ENCODE measurements at regions not wholly inside any gene's neighbourhood (a gene's known extent, or its start where the extent isn't known, plus 50 kb on each side); places are given as distances from the start of the nearest gene placed in this dataset.

DNA sequence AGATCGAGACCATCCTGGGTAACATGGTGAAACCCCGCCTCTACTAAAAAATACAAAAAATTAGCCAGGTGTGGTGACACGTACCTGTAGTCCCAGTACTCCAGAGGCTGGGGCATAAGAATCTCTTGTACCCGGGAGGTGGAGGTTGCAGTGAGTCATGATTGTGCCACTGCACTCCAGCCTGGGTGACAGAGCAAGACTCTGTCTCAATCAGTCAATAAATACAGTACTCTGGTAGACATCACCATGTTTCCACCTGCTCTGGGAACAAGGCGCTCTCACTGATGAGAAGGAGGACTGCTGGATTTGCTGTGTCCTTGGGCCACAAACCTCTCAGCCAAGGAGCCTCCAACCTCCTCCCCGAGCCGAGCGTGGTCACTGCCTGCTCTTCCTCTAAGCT, 154.2 kb upstream of the ZNF236 start:
- Histone ChIP-seq H3K79me1 (ENCODE audit: low read length) (no peaks in the 10 kb centered on the region), H4K5ac (ENCODE audit: low read length) (no peak overlapping the region), H3K9ac (ENCODE audit: low read length) (no peak overlapping the region), H3K4me3 (ENCODE audit: low read length) (no peak overlapping the region), H2BK5ac (ENCODE audit: low read length) (no peak overlapping the region), H3K4me1 (ENCODE audit: control insufficient read depth, low read depth, low read length) (no peaks in the 10 kb centered on the region), H3K18ac (ENCODE audit: low read length) (no peak overlapping the region), H2BK120ac (ENCODE audit: low read depth, low read length) (no peak overlapping the region), H3K27me3 (ENCODE audit: insufficient read depth, low read length, poor library complexity) (no peaks in the 10 kb centered on the region), H3K79me2 (ENCODE audit: control insufficient read depth, insufficient read depth, low read length) (no peaks in the 10 kb centered on the region), H3K56ac (ENCODE audit: low read length) (no peak overlapping the region), H3K4ac (ENCODE audit: low read depth, low read length) (no peak overlapping the region), H3K27ac (ENCODE audit: low read depth, low read length) (no peak overlapping the region), H2BK15ac (replicated peaks; ENCODE audit: low read depth) (no peak overlapping the region), H4K8ac (ENCODE audit: low read depth, low read length) (no peak overlapping the region), H2AK5ac (ENCODE audit: low read length) (no peak overlapping the region), H3K4me2 (ENCODE audit: low read length) (no peak overlapping the region), H3K23ac (ENCODE audit: low read length) (no peak overlapping the region), H3K36me3 (ENCODE audit: control insufficient read depth, insufficient read depth, low read length) (no peaks in the 10 kb centered on the region)
- no peak for DNase-seq
- no CpG with 5 or more reads among the region's 8 CpGs for WGBS (ENCODE audit: extremely low coverage, insufficient coverage, low lambda C conversion rate)

DNA sequence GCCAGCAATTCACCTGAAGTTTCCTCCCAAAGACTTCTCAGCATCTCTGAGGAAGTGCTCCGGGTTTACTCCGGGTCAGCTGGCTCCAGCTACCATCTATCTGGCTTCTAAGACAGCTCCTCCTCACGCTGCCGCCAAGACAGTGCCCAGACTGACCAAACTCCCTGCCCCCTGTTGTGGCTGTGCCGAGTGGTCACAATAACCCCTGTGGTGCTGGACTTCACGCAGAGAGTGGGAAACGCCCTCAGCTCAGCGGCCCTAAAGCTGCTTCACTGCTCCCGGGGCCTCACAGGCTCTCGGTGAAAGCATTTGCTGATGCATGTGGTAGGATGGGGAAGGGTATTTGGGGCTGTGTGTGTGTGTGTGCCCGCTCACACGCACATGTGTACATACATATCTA, 154.8 kb upstream of the ZNF236 start:
- no peaks in the 10 kb centered on the region for H3K27me3 ChIP-seq (ENCODE audit: insufficient read depth, low read length, poor library complexity)
- H3K79me2 ChIP-seq (ENCODE audit: control insufficient read depth, insufficient read depth, low read length): no peaks in the 10 kb centered on the region
- H2BK120ac ChIP-seq (ENCODE audit: low read depth, low read length): no peak overlapping the region
- no peak overlapping the region for H3K4ac ChIP-seq (ENCODE audit: low read depth, low read length)
- no CpG with 5 or more reads among the region's 12 CpGs for WGBS (ENCODE audit: extremely low coverage, insufficient coverage, low lambda C conversion rate)
- H3K9ac ChIP-seq (ENCODE audit: low read length): no peak overlapping the region
- H2BK15ac ChIP-seq (replicated peaks; ENCODE audit: low read depth): no peak overlapping the region
- H2AK5ac ChIP-seq (ENCODE audit: low read length): no peak overlapping the region
- no peak overlapping the region for H3K4me2 ChIP-seq (ENCODE audit: low read length)
- no peak overlapping the region for H3K56ac ChIP-seq (ENCODE audit: low read length)
- H3K79me1 ChIP-seq (ENCODE audit: low read length): no peaks in the 10 kb centered on the region
- no peak overlapping the region for H2BK5ac ChIP-seq (ENCODE audit: low read length)
- no peaks in the 10 kb centered on the region for H3K36me3 ChIP-seq (ENCODE audit: control insufficient read depth, insufficient read depth, low read length)
- no peak overlapping the region for H4K5ac ChIP-seq (ENCODE audit: low read length)
- H3K4me3 ChIP-seq (ENCODE audit: low read length): no peak overlapping the region
- H3K23ac ChIP-seq (ENCODE audit: low read length): no peak overlapping the region
- no peak overlapping the region for H4K8ac ChIP-seq (ENCODE audit: low read depth, low read length)
- no peak overlapping the region for H3K27ac ChIP-seq (ENCODE audit: low read depth, low read length)
- H3K18ac ChIP-seq (ENCODE audit: low read length): no peak overlapping the region
- no peaks in the 10 kb centered on the region for H3K4me1 ChIP-seq (ENCODE audit: control insufficient read depth, low read depth, low read length)
- no peak for DNase-seq

DNA sequence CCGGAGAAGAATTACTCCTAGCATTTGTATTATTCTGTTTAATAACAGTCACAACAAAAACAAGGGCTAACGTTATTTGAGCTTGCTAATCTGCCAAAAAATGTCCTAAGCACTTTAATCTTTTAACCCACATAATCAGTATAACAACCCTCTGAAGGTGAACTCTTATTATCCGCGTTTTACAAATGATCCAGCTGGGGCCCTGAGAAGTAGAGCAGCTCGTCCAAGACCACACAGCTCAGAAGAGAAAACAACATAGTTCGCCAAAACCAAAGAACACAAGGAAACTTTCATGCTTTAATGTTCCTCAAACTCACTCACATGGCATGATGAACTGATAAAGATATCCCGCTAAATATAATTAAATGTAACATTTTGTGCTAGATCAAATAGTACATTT, 159.7 kb upstream of the ZNF236 start:
- H3K4me2 ChIP-seq (ENCODE audit: low read length): no peak overlapping the region
- no peak overlapping the region for H3K9ac ChIP-seq (ENCODE audit: low read length)
- no peak for DNase-seq
- no peaks in the 10 kb centered on the region for H3K4me1 ChIP-seq (ENCODE audit: control insufficient read depth, low read depth, low read length)
- no peak overlapping the region for H3K23ac ChIP-seq (ENCODE audit: low read length)
- H3K56ac ChIP-seq (ENCODE audit: low read length): no peak overlapping the region
- H4K8ac ChIP-seq (ENCODE audit: low read depth, low read length): no peak overlapping the region
- no peak overlapping the region for H3K18ac ChIP-seq (ENCODE audit: low read length)
- no peak overlapping the region for H3K4ac ChIP-seq (ENCODE audit: low read depth, low read length)
- H3K27ac ChIP-seq (ENCODE audit: low read depth, low read length): no peak overlapping the region
- H3K79me2 ChIP-seq (ENCODE audit: control insufficient read depth, insufficient read depth, low read length): no peaks in the 10 kb centered on the region
- H2BK120ac ChIP-seq (ENCODE audit: low read depth, low read length): no peak overlapping the region
- no peaks in the 10 kb centered on the region for H3K79me1 ChIP-seq (ENCODE audit: low read length)
- H3K27me3 ChIP-seq (ENCODE audit: insufficient read depth, low read length, poor library complexity): no peaks in the 10 kb centered on the region
- H2BK15ac ChIP-seq (replicated peaks; ENCODE audit: low read depth): no peak overlapping the region
- H3K4me3 ChIP-seq (ENCODE audit: low read length): no peak overlapping the region
- no peak overlapping the region for H2AK5ac ChIP-seq (ENCODE audit: low read length)
- WGBS (ENCODE audit: extremely low coverage, insufficient coverage, low lambda C conversion rate): no CpG with 5 or more reads among the region's 7 CpGs
- H2BK5ac ChIP-seq (ENCODE audit: low read length): no peak overlapping the region
- H3K36me3 ChIP-seq (ENCODE audit: control insufficient read depth, insufficient read depth, low read length): no peaks in the 10 kb centered on the region
- no peak overlapping the region for H4K5ac ChIP-seq (ENCODE audit: low read length)

DNA sequence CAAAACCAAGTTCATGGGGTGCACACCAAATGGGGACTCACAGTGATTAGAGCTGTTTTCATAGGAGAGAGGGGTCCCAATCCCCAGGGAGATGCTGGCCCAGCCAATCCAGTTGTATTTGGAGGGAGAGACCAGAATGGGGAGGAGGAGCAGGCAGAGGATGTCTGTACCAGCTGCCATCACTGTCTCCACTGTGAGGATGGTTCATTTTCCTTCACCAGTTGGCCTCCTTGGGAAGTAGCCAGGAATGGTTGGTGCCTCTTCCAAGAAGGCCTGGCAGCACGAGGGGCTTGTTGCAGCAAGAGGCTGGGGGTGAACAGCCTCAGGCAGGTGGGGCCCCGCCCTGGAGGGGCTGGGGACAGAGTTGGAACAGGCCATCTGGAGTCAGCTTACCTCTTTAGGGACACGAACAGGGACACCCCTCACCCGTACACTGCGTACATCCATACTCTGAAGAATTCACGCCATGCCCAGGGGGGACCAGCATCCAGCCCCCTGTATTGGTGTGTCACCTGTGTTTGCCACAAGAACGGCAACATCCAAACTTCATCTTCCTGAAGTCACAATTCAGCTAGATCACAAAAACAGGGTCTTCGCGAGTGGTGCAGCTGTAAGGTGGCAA, 161.7 kb upstream of the ZNF236 start:
- Histone ChIP-seq H2BK120ac (ENCODE audit: low read depth, low read length) (no peak overlapping the region), H3K9ac (ENCODE audit: low read length) (no peak overlapping the region)
- WGBS (ENCODE audit: extremely low coverage, insufficient coverage, low lambda C conversion rate): no CpG with 5 or more reads among the region's 9 CpGs

DNA sequence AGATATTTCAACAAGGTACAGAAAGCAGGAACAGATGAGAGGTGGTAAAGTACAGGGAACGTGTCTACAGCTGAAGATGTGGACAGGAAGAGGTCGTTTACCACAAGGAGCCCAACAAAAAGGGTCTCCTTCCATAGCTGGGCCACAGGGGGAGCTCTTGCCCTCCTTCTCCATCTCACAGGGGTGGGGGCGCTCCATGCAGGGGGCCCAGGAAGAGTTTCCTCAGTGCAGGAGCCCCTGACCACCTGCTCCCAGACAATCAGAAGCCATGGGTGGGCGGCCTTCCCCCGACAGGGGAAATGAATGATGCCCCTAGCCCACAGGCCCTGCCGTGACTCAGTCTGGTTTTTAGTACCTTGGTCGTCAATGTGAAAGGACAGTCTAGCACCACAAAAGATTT, 163.6 kb upstream of the ZNF516 start:
- Histone ChIP-seq H3K18ac (ENCODE audit: low read length) (no peak overlapping the region), H3K79me1 (ENCODE audit: low read length) (no peaks in the 10 kb centered on the region), H3K4me2 (ENCODE audit: low read length) (no peak overlapping the region), H2BK15ac (replicated peaks; ENCODE audit: low read depth) (no peak overlapping the region), H4K5ac (ENCODE audit: low read length) (no peak overlapping the region), H3K4me1 (ENCODE audit: control insufficient read depth, low read depth, low read length) (no peaks in the 10 kb centered on the region), H3K4ac (ENCODE audit: low read depth, low read length) (no peak overlapping the region), H2BK120ac (ENCODE audit: low read depth, low read length) (no peak overlapping the region), H3K56ac (ENCODE audit: low read length) (no peak overlapping the region), H3K23ac (ENCODE audit: low read length) (no peak overlapping the region), H3K36me3 (ENCODE audit: control insufficient read depth, insufficient read depth, low read length) (no peaks in the 10 kb centered on the region), H3K4me3 (ENCODE audit: low read length) (no peak overlapping the region), H3K79me2 (ENCODE audit: control insufficient read depth, insufficient read depth, low read length) (no peaks in the 10 kb centered on the region), H2BK5ac (ENCODE audit: low read length) (no peak overlapping the region), H4K8ac (ENCODE audit: low read depth, low read length) (no peak overlapping the region), H3K27me3 (ENCODE audit: insufficient read depth, low read length, poor library complexity) (no peaks in the 10 kb centered on the region), H3K9ac (ENCODE audit: low read length) (no peak overlapping the region), H3K27ac (ENCODE audit: low read depth, low read length) (no peak overlapping the region), H2AK5ac (ENCODE audit: low read length) (no peak overlapping the region)
- DNase-seq: peak; percentile 77
- WGBS (ENCODE audit: extremely low coverage, insufficient coverage, low lambda C conversion rate): no CpG with 5 or more reads among the region's 7 CpGs

More for the DNA sequence above, 161.7 kb upstream of the ZNF236 start:
- Histone ChIP-seq H3K4ac (ENCODE audit: low read depth, low read length) (no peak overlapping the region), H2BK5ac (ENCODE audit: low read length) (no peak overlapping the region), H3K4me3 (ENCODE audit: low read length) (no peak overlapping the region), H2AK5ac (ENCODE audit: low read length) (no peak overlapping the region), H3K23ac (ENCODE audit: low read length) (no peak overlapping the region), H2BK15ac (replicated peaks; ENCODE audit: low read depth) (no peak overlapping the region), H3K79me1 (ENCODE audit: low read length) (no peaks in the 10 kb centered on the region), H3K36me3 (ENCODE audit: control insufficient read depth, insufficient read depth, low read length) (no peaks in the 10 kb centered on the region), H4K5ac (ENCODE audit: low read length) (no peak overlapping the region), H3K56ac (ENCODE audit: low read length) (no peak overlapping the region), H3K79me2 (ENCODE audit: control insufficient read depth, insufficient read depth, low read length) (no peaks in the 10 kb centered on the region), H3K27ac (ENCODE audit: low read depth, low read length) (no peak overlapping the region), H3K27me3 (ENCODE audit: insufficient read depth, low read length, poor library complexity) (no peaks in the 10 kb centered on the region), H3K18ac (ENCODE audit: low read length) (no peak overlapping the region), H4K8ac (ENCODE audit: low read depth, low read length) (no peak overlapping the region), H3K4me1 (ENCODE audit: control insufficient read depth, low read depth, low read length) (no peaks in the 10 kb centered on the region), H3K4me2 (ENCODE audit: low read length) (no peak overlapping the region)
- DNase-seq: no peak

DNA sequence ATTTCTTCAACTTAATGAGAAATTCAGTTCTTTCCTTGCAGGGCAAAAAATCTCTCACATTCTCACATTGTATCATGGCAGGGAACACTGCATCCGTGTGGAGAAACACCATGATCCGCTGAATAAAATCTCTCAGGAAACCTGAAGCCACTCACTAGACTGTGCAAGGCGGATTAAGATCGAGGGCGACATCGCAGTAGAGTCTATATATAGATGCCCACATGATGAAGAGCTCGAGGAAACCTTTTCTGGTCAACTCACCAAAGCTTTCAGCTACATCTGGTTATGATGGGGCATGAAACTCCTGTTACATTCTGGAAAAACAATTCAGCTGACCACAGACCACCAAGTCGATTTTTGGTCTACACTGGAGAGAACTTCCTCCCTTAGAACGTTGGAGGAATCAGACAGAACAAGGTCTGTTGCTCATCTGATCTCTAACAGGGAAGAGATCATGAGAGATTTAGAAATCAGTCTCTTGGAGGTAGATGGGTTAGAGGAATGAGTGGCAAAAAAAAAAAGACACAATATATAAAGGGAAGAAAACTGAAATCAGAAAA, 162.9 kb upstream of the ZNF516 start:
- H2BK15ac ChIP-seq (replicated peaks; ENCODE audit: low read depth): no peak overlapping the region
- H3K9ac ChIP-seq (ENCODE audit: low read length): no peak overlapping the region
- H3K23ac ChIP-seq (ENCODE audit: low read length): no peak overlapping the region
- H3K79me1 ChIP-seq (ENCODE audit: low read length): no peaks in the 10 kb centered on the region
- H3K18ac ChIP-seq (ENCODE audit: low read length): no peak overlapping the region
- H4K5ac ChIP-seq (ENCODE audit: low read length): no peak overlapping the region
- no peak overlapping the region for H3K27ac ChIP-seq (ENCODE audit: low read depth, low read length)
- H2AK5ac ChIP-seq (ENCODE audit: low read length): no peak overlapping the region
- WGBS (ENCODE audit: extremely low coverage, insufficient coverage, low lambda C conversion rate): no CpG with 5 or more reads among the region's 9 CpGs
- no peak overlapping the region for H3K56ac ChIP-seq (ENCODE audit: low read length)
- H2BK120ac ChIP-seq (ENCODE audit: low read depth, low read length): no peak overlapping the region
- H3K4me2 ChIP-seq (ENCODE audit: low read length): no peak overlapping the region
- no peak overlapping the region for H3K4ac ChIP-seq (ENCODE audit: low read depth, low read length)
- H2BK5ac ChIP-seq (ENCODE audit: low read length): no peak overlapping the region
- H4K8ac ChIP-seq (ENCODE audit: low read depth, low read length): no peak overlapping the region
- no peaks in the 10 kb centered on the region for H3K4me1 ChIP-seq (ENCODE audit: control insufficient read depth, low read depth, low read length)
- no peak for DNase-seq
- no peaks in the 10 kb centered on the region for H3K36me3 ChIP-seq (ENCODE audit: control insufficient read depth, insufficient read depth, low read length)
- no peaks in the 10 kb centered on the region for H3K27me3 ChIP-seq (ENCODE audit: insufficient read depth, low read length, poor library complexity)
- H3K79me2 ChIP-seq (ENCODE audit: control insufficient read depth, insufficient read depth, low read length): no peaks in the 10 kb centered on the region
- no peak overlapping the region for H3K4me3 ChIP-seq (ENCODE audit: low read length)
